ENCODE measurements at regions not wholly inside any gene's neighbourhood (a gene's known extent, or its start where the extent isn't known, plus 50 kb on each side); places are given as distances from the start of the nearest gene placed in this dataset.

- Histone ChIP-seq H3K4me3 (ENCODE audit: low read depth, low read length, poor library complexity, severe bottlenecking) (no peak overlapping the region), H3K27me3 (replicated peaks; ENCODE audit: insufficient read depth, low read depth, low read length, poor library complexity) (no peaks in the 10 kb centered on the region), H3K9me3 (ENCODE audit: low read depth, low read length, poor library complexity, severe bottlenecking) (no peaks in the 10 kb centered on the region), H3K27ac (ENCODE audit: low read depth, low read length, poor library complexity, severe bottlenecking) (no peak overlapping the region), H3K36me3 (ENCODE audit: insufficient read depth, low read length, poor library complexity, severe bottlenecking) (no peaks in the 10 kb centered on the region), H3K4me1 (ENCODE audit: insufficient read depth, low read length, poor library complexity, severe bottlenecking) (peaks cover 5% of the 10 kb centered on the region)
- no TSS peak for BruUV-seq (replicated peaks)
- POLR2A ChIA-PET (ENCODE audit: low non-redundant PET), result no interaction called here
- intact Hi-C loops (cut with micrococcal nuclease; ENCODE audit: unreplicated experiment), result no loop called here
- CTCF ChIA-PET, result no interaction called here
- DNase-seq (ENCODE audit: low spot score), result no peak
- no peak for TF ChIP-seq CTCF (conservative IDR thresholded peaks at IDR 0.05; ENCODE audit: low read depth, low read length)
- TF ChIP-seq EZH2 (IDR thresholded peaks at IDR 0.05; ENCODE audit: borderline replicate concordance, low read depth, low read length, poor library complexity, severe bottlenecking), result no peak
These were observed 606.9 kb upstream of the KCNMB2 start for GRCh38 chr3:177929310-177929709.

- H3K27me3 ChIP-seq (replicated peaks; ENCODE audit: insufficient read depth, low read depth, low read length, poor library complexity), result no peaks in the 10 kb centered on the region
- H3K27ac ChIP-seq (ENCODE audit: low read depth, low read length, poor library complexity, severe bottlenecking), result no peak overlapping the region
- H3K9me3 ChIP-seq (ENCODE audit: low read depth, low read length, poor library complexity, severe bottlenecking), result no peaks in the 10 kb centered on the region
- intact Hi-C loops (cut with micrococcal nuclease; ENCODE audit: unreplicated experiment), result no loop called here
- no peak for DNase-seq (ENCODE audit: low spot score)
- BruUV-seq (replicated peaks), result no TSS peak
- peaks cover 5% of the 10 kb centered on the region for H3K4me1 ChIP-seq (ENCODE audit: insufficient read depth, low read length, poor library complexity, severe bottlenecking)
- H3K36me3 ChIP-seq (ENCODE audit: insufficient read depth, low read length, poor library complexity, severe bottlenecking), result no peaks in the 10 kb centered on the region
- POLR2A ChIA-PET (ENCODE audit: low non-redundant PET), result no interaction called here
- no peak overlapping the region for H3K4me3 ChIP-seq (ENCODE audit: low read depth, low read length, poor library complexity, severe bottlenecking)
- CTCF ChIA-PET, result interaction anchor here (0.6 kb wide), 2 partner anchors 27 to 455 kb away, joined by 3 to 4 read pairs; no protein-coding TSS in a partner anchor
- TF ChIP-seq EZH2 (IDR thresholded peaks at IDR 0.05; ENCODE audit: borderline replicate concordance, low read depth, low read length, poor library complexity, severe bottlenecking), result no peak
- TF ChIP-seq CTCF (conservative IDR thresholded peaks at IDR 0.05; ENCODE audit: low read depth, low read length), result no peak
These were observed 605.5 kb upstream of the KCNMB2 start for GRCh38 chr3:177930771-177931170.

GRCh38 chr3:177931346-177931745, 604.9 kb upstream of the KCNMB2 start:
- Histone ChIP-seq H3K36me3 (ENCODE audit: insufficient read depth, low read length, poor library complexity, severe bottlenecking) (no peaks in the 10 kb centered on the region), H3K4me1 (ENCODE audit: insufficient read depth, low read length, poor library complexity, severe bottlenecking) (peaks cover 5% of the 10 kb centered on the region), H3K4me3 (ENCODE audit: low read depth, low read length, poor library complexity, severe bottlenecking) (no peak overlapping the region), H3K27me3 (replicated peaks; ENCODE audit: insufficient read depth, low read depth, low read length, poor library complexity) (no peaks in the 10 kb centered on the region), H3K9me3 (ENCODE audit: low read depth, low read length, poor library complexity, severe bottlenecking) (no peaks in the 10 kb centered on the region), H3K27ac (ENCODE audit: low read depth, low read length, poor library complexity, severe bottlenecking) (no peak overlapping the region)
- DNase-seq (ENCODE audit: low spot score), result no peak
- ChIA-PET POLR2A (ENCODE audit: low non-redundant PET) (no interaction called here), CTCF (interaction anchor here (0.6 kb wide), 1 partner anchor 455 kb away, joined by 4 read pairs; no protein-coding TSS in a partner anchor)
- intact Hi-C loops (cut with micrococcal nuclease; ENCODE audit: unreplicated experiment), result no loop called here
- no peak for TF ChIP-seq EZH2 (IDR thresholded peaks at IDR 0.05; ENCODE audit: borderline replicate concordance, low read depth, low read length, poor library complexity, severe bottlenecking)
- TF ChIP-seq CTCF (conservative IDR thresholded peaks at IDR 0.05; ENCODE audit: low read depth, low read length), result no peak
- no TSS peak for BruUV-seq (replicated peaks)

Measured in A673 (cell line).